IMR-90 (cell line): ENCODE measurements at regions not wholly inside any gene's neighbourhood (a gene's known extent, or its start where the extent isn't known, plus 50 kb on each side); places are given as distances from the start of the nearest gene placed in this dataset.

Experiments used
- ATAC-seq: fragments of 200-7000 bp; cut with Tn5 transposase; 2 replicates; pipeline ENCODE4 v1.9.1; 2020; ENCODE audit warnings: low read depth, mild to moderate bottlenecking, moderate library complexity
- BruUV-seq: library from RNA; stranded (reverse); fragments of 400-500 nt; replicated peaks from 2 replicates; lab custom pipeline; 2021; lab: Mats Ljungman, UMichigan
- CTCF ChIA-PET: fragments of 300-600 bp; formaldehyde crosslinking; extraction: SDS; loops from one replicate; lab custom pipeline; 2021; ENCODE audit warnings: antibody characterized with exemption; lab: Yijun Ruan, JAX
- POLR2A ChIA-PET: fragments of 300-600 bp; sonication (Branson Sonifier 250); formaldehyde crosslinking; loops from one replicate; lab custom pipeline; 2022; ENCODE audit warnings: antibody characterized with exemption; ENCODE audit not compliant: unreplicated experiment; lab: Charles Lee
- DNase-seq: peaks from one replicate; pipeline ENCODE4 v3.0.0; 2013
- H2AFZ ChIP-seq: replicated peaks from 2 replicates; pipeline ENCODE3; 2013; ENCODE audit warnings: low read length, mild to moderate bottlenecking; ENCODE audit not compliant: poor library complexity
- H2AK5ac ChIP-seq: 2 replicates; pipeline ENCODE4 v1.6.1; 2013; ENCODE audit warnings: low read depth, low read length, inconsistent platforms
- H2AK9ac ChIP-seq: replicated peaks from 2 replicates; pipeline ENCODE3; 2013; ENCODE audit warnings: mild to moderate bottlenecking, low read depth, low read length, moderate library complexity; ENCODE audit not compliant: poor library complexity
- H2BK120ac ChIP-seq: 2 replicates; pipeline ENCODE4 v1.6.1; 2013; ENCODE audit warnings: low read depth, low read length, inconsistent platforms
- H2BK15ac ChIP-seq: 3 replicates; pipeline ENCODE4 v1.6.1; 2013; ENCODE audit warnings: low read depth, low read length, inconsistent platforms
- H2BK20ac ChIP-seq: 2 replicates; pipeline ENCODE4 v1.6.1; 2013; ENCODE audit warnings: low read depth, mild to moderate bottlenecking, inconsistent platforms, low read length, moderate library complexity
- H2BK5ac ChIP-seq: 2 replicates; pipeline ENCODE4 v1.6.1; 2013; ENCODE audit warnings: mild to moderate bottlenecking, low read depth, low read length, inconsistent platforms; ENCODE audit not compliant: poor library complexity, severe bottlenecking
- H3K14ac ChIP-seq: replicated peaks from 2 replicates; pipeline ENCODE4 v1.6.1; 2013; ENCODE audit warnings: low read depth, low read length, inconsistent platforms
- H3K18ac ChIP-seq: 2 replicates; pipeline ENCODE4 v1.6.1; 2013; ENCODE audit warnings: low read depth, low read length, control low read depth
- H3K23ac ChIP-seq: 2 replicates; pipeline ENCODE4 v1.6.1; 2013; ENCODE audit warnings: low read depth, low read length, inconsistent platforms
- H3K27ac ChIP-seq: 2 replicates; pipeline ENCODE4 v1.5.1; 2013; ENCODE audit warnings: mild to moderate bottlenecking, control low read depth, low read length; ENCODE audit not compliant: insufficient read depth
- H3K27me3 ChIP-seq: 2 replicates; pipeline ENCODE4 v1.6.1; 2013; ENCODE audit warnings: low read length; ENCODE audit not compliant: control insufficient read depth, insufficient read depth
- H3K36me3 ChIP-seq: 2 replicates; pipeline ENCODE4 v1.6.1; 2013; ENCODE audit warnings: low read length, mixed read lengths; ENCODE audit not compliant: control insufficient read depth, insufficient read depth
- H3K4ac ChIP-seq: 2 replicates; pipeline ENCODE4 v1.6.1; 2013; ENCODE audit warnings: low read depth, low read length, inconsistent platforms
- H3K4me1 ChIP-seq: 2 replicates; pipeline ENCODE4 v1.6.1; 2013; ENCODE audit warnings: low read length, mixed read lengths; ENCODE audit not compliant: control insufficient read depth, insufficient read depth
- H3K4me2 ChIP-seq: 2 replicates; pipeline ENCODE4 v1.6.1; 2013; ENCODE audit warnings: low read depth, mild to moderate bottlenecking, control low read depth, low read length, moderate library complexity
- H3K4me3 ChIP-seq: 2 replicates; pipeline ENCODE4 v1.5.1; 2013; ENCODE audit warnings: low read depth, mild to moderate bottlenecking, control low read depth, low read length, moderate library complexity; ENCODE audit not compliant: insufficient read depth
- H3K56ac ChIP-seq: 2 replicates; pipeline ENCODE4 v1.6.1; 2013; ENCODE audit warnings: low read length, inconsistent platforms; ENCODE audit not compliant: insufficient read depth; ENCODE audit errors: extremely low read depth
- H3K79me1 ChIP-seq, 2 experiments: 2 replicates each; pipeline ENCODE4 v1.6.1; 2013; ENCODE audit warnings: low read length in 2 of 2, inconsistent platforms in 1 of 2, low read depth in 1 of 2
- H3K9ac ChIP-seq: 2 replicates; pipeline ENCODE4 v1.6.1; 2013; ENCODE audit warnings: low read depth, low read length, control low read depth
- H3K9me1 ChIP-seq: 2 replicates; pipeline ENCODE4 v1.6.1; 2013; ENCODE audit warnings: low read length, inconsistent platforms; ENCODE audit not compliant: insufficient read depth
- H3K9me3 ChIP-seq: 2 replicates; pipeline ENCODE4 v1.6.1; 2013; ENCODE audit warnings: low read length; ENCODE audit not compliant: control insufficient read depth, insufficient read depth
- H4K20me1 ChIP-seq: 2 replicates; pipeline ENCODE4 v1.6.1; 2013; ENCODE audit warnings: low read length, inconsistent platforms; ENCODE audit not compliant: insufficient read depth
- H4K5ac ChIP-seq: 2 replicates; pipeline ENCODE4 v1.6.1; 2013; ENCODE audit warnings: mild to moderate bottlenecking, low read depth, low read length, control low read depth
- H4K8ac ChIP-seq, 2 experiments: 2 replicates each; pipeline ENCODE4 v1.6.1; 2013; ENCODE audit warnings: low read depth in 2 of 2, low read length in 2 of 2, control low read depth in 1 of 2, inconsistent platforms in 1 of 2
- H4K91ac ChIP-seq: 2 replicates; pipeline ENCODE4 v1.6.1; 2013; ENCODE audit warnings: low read depth, low read length, inconsistent platforms; ENCODE audit not compliant: insufficient read depth
- CEBPB ChIP-seq: IDR thresholded peaks from 2 replicates; pipeline ENCODE4 v1.6.1; 2012; ENCODE audit warnings: low read depth, low read length, improper control_type of control experiment
- MAZ ChIP-seq: IDR thresholded peaks from 2 replicates; pipeline ENCODE4 v1.6.1; 2012; ENCODE audit warnings: low read depth, mild to moderate bottlenecking, low read length, improper control_type of control experiment, moderate library complexity, borderline replicate concordance
- WGBS, 2 experiments: methylation state at CpG; one replicate each; pipeline versions ENCODE4 v1.1.5 to v1.1.7; 2013; ENCODE audit warnings: missing lambda C conversion rate in 2 of 2; ENCODE audit not compliant: insufficient read length in 1 of 2; ENCODE audit errors: extremely low coverage in 2 of 2; 5-methylcytosine and 5-hydroxymethylcytosine counted together
- dilution Hi-C: fragments of 300-500 bp; cut with HindIII; formaldehyde crosslinking; loops from one replicate; pipeline ENCODE4 v1.14.3; 2018; ENCODE audit warnings: low sequenced_read_pairs; ENCODE audit not compliant: unreplicated experiment
- in situ Hi-C: fragments of 300-500 bp; cut with MboI; formaldehyde crosslinking; loops from 3 replicates; pipeline ENCODE4 v1.14.3; 2019; ENCODE audit warnings: low sequenced_read_pairs, inconsistent platforms, mixed read lengths
- intact Hi-C: fragments of 100-400 bp; cut with micrococcal nuclease; formaldehyde crosslinking; loops from 2 replicates; pipeline ENCODE4 v1.10.0; 2022

- DNase-seq = peak; percentile 55
- H3K9me1 ChIP-seq = peaks cover 9% of the 10 kb centered on the region
- H4K20me1 ChIP-seq = no peaks in the 10 kb centered on the region
- H3K9ac ChIP-seq = peak overlapping the region; percentile 37; the same call in 1 of the 2 replicates
- ChIA-PET POLR2A (interaction anchor here (0.6 kb wide), 1 partner anchor 485 kb away, joined by 3 read pairs; no protein-coding TSS in a partner anchor), CTCF (interaction anchor here (0.6 kb wide), 1 partner anchor 166 kb away, joined by 4 read pairs; no protein-coding TSS in a partner anchor)
- H3K79me1 ChIP-seq = no peaks in the 10 kb centered on the region
- no peak overlapping the region for H2AK5ac ChIP-seq
- no peak overlapping the region for H3K56ac ChIP-seq
- peak; percentile 53 for ATAC-seq
- no peaks in the 10 kb centered on the region for H3K27me3 ChIP-seq
- H3K4me3 ChIP-seq = peak overlapping the region; percentile 36; the same call in 1 of the 2 replicates
- TF ChIP-seq CEBPB (peak; percentile 48; the same call in 1 of the 2 replicates), MAZ (no peak)
- H3K27ac ChIP-seq = no peak overlapping the region
- peak overlapping the region; percentile 78 for H2AFZ ChIP-seq
- BruUV-seq = no TSS peak
- no peak overlapping the region for H2AK9ac ChIP-seq
- H3K36me3 ChIP-seq = no peaks in the 10 kb centered on the region
- H3K4ac ChIP-seq = peak overlapping the region; percentile 39
- dilution Hi-C loops = no loop called here
- H2BK20ac ChIP-seq = peak overlapping the region; percentile 40
- 60% methylated on average over 1 of the region's 11 CpGs; no CpG with 5 or more reads in 1 of the 2 experiments for WGBS, 2 experiments
- H3K4me1 ChIP-seq = peaks cover 6% of the 10 kb centered on the region
- peak overlapping the region; percentile 56; the same call in 1 of the 2 replicates for H4K91ac ChIP-seq
- H2BK5ac ChIP-seq = peak overlapping the region; percentile 72
- peak overlapping the region; percentile 61; the same call in 1 of the 2 replicates for H3K14ac ChIP-seq
- peak overlapping the region; percentile 10; the same call in 1 of the 3 replicates for H2BK15ac ChIP-seq
- peak overlapping the region; percentile 9; the same call in 1 of the 2 replicates for H4K5ac ChIP-seq
- peak overlapping the region; percentile 61 for H3K4me2 ChIP-seq
- peak overlapping the region; percentile 61; the same call in 1 of the 2 replicates for H3K23ac ChIP-seq
- H4K8ac ChIP-seq = peak overlapping the region; percentile 11 to 64; a peak in 2 of 4 replicates
- H2BK120ac ChIP-seq = peak overlapping the region; percentile 82
- H3K9me3 ChIP-seq = no peaks in the 10 kb centered on the region
- in situ Hi-C loops = no loop called here
- peak overlapping the region; percentile 14; the same call in 1 of the 2 replicates for H3K18ac ChIP-seq
- intact Hi-C loops = no loop called here
These were observed 166.8 kb downstream of the ZNF281 start for GRCh38 chr1:200243042-200243437.
